GM18526 (cell line): ENCODE measurements at regions not wholly inside any gene's neighbourhood (a gene's known extent, or its start where the extent isn't known, plus 50 kb on each side); places are given as distances from the start of the nearest gene placed in this dataset.

ENCODE experiments used
- POLR2A ChIP-seq: IDR thresholded peaks from 3 replicates; pipeline ENCODE4 v1.6.1; 2011; ENCODE audit not compliant: insufficient read length; ENCODE audit errors: extremely low read depth

DNA sequence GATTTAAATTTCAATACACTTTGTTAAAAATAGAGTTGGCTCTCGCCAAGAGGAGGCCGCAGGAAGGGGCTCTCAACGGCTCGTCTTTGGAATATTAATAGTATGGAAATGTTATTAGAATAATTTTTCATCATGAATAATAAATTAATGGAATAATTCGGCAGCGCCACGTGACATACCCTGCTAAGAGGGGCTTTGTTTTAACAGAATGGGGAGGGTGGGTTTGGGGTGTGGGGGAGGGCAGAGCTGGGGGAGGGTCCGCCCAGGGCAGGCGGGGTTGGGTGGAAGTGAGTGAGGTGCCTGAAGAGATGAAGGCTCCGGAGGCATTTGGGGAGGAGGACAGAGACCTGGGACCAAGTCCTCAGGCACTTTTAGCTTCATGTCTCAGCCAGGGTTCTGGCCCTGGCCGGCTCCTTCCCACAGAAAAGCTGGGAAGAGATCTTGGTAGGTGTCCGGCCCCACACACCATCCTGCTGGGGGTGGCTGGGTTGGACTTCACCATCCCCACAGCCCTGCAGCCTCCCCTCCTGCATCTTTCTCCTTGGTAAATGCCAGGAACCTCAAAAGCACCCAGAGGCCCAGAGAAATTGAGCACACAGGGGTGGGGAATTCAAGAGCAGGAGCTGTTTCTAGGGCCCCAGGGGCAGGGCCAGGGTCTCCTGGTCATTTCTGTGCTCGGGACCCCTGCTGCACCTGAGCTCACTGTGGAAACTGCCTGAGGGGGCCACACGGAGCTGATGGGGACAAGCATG is 93.6 kb upstream of the BHLHE23 start:
- no peak for TF ChIP-seq POLR2A

DNA sequence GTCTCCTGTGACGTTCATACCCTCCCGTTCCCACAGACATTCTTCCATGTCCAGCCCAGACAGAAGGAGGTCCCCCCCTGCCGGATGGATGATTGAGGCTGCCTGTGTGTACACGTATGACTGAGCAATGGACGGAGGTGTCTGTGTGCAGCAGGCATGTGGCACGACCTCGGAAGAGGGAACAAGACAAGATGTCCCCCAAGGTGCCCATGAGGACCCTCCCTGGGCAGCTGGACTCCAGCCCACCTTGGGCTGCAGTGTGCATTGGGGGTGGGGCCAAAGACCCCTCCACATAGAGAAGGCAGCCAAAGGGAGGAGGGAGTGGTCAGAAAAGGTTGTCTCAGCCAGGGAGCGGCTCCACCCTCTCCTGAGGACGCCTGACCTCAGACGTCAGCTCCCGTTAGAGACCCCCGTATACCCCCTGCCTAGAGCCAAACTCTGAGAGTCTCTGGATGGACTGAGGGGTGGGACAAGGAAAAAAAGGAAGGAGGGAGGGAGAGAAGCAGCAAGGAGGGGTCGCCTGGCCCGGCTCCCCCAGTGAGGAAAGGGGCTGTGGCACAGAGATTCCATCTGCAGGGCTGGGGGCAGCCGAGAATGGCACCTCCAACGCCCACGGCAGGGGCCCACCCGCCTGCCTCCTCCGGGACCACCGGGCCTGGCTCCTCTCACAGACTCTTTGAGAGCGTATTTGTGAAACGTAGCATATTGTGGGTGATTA is 92.9 kb upstream of the BHLHE23 start:
- no peak for TF ChIP-seq POLR2A

DNA sequence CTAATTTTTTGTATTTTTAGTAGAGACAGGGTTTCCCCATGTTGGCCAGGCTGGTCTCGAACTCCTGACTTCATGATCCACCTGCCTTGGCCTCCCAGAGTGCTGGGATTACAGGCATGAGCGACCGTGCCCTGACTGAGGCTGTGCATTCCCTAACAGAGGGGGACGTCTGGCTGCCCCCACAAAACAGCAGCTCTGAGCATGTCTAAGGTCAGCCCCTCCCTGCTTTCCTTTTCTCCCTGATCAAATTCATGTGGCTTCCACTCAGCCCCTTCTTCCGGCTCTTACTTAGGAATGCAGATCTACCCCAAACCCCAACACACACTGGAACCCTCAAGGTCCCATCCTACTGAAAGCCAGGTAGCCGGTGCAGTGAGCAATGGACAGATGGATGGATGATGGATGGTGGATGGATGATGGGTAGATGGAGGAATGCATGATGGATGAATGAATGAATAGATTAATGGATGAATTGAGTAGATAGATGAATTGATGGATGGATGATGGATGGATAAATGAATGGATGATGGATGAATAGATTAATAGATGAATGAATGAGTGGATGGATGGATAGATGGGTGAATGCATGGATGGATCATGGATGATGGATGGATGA is 91.5 kb upstream of the BHLHE23 start:
- TF ChIP-seq POLR2A = no peak

DNA sequence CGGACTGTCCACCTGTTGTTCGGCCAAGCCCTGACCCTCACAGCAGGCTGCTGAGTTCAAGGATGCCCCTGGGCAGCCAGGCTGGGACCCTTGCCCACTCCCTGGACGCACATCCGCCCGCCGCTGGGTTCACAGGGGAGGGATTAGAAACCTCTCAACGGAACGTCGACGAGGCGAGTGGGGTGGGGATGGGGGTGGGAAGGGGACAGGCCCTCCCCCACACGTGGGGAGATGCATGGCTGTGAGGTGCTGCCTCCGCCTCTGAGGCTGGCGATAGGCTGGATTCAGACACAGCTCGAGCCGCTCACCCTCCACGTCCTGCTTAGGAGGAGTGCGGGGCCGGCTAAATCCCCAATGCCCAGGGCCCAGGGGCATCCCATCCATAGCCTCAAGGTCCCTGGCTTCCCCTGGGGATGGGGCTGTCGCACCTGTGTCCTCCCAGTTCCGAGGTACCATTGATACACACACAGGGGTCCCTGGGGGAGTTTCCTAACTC is 90.6 kb upstream of the BHLHE23 start:
- no peak for TF ChIP-seq POLR2A

DNA sequence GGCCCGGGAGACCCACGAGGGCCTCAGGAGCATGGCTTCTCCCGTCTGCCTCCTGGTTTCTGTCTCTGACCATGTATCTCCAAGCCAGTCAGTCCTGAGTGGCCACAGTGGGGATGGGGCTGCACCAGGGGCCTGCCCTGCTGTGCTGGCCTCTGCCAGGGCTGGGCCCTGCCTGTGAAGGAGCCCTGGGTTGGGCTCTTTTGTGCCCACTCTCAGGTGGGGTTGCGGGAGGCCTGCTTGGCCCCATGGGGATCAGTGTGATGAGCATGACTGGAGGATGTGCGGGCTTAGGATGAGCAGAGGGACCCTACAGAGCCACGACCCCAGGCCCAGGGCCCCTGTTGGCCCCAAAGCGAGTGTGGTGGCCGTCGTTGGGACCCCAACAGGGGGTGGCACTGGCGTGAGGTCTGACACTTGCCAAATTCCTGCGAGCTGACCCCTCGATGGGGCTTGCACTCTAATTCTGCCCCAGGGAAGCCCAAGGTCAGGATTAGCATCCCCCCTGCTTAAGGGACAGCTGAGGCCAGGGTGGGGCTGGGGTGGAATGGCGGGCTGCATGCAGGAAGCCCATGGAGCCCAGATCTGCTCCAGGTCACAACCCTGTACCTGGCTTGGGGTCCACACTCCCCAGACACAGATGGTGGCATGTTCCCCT is 90.0 kb upstream of the BHLHE23 start:
- TF ChIP-seq POLR2A = no peak

DNA sequence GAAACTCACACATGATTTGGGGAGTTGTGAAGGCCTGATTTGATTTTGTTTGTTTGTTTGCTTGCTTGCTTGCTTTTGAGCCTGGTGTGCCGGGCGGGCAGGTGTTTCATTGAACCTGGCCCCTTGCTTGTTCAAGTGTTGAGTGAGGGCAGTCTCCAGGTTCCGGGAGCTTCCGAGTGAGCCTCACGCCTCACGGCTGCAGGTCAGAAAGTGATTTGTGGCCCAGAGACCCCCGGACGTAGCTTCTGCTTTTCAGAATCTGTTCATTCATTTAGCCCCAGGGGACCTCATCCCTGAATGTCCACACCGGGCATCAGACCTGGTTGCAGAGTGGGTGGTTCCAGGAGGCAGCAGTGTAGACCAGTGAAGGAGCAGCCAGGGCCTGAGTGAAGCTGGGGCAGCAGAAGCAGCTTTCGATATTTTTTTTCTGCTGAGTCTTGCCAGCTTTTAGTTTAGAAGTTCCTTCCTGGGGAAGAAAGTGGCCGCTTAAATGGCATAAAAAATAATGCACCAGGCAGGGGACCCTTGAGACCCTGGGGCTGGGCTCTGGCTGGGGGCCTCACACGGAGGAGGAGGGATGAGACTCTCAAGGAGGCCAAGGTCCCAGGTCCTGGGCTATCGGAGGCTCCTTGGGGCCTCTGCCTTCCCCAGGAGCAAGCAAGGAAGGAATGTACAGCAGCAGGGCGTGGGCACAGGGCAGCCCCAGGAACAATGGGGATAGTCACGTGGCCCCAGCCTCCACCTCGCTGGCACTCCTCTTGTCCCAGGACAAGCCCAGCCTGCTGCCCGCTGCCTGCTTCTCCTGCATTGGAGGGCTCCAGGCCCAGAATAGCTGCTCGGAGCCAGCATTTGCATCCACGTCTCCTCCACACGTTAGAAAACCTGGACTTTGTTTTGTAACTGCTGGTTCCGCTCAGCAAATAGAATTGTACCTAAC is 89.2 kb upstream of the BHLHE23 start:
- TF ChIP-seq POLR2A = no peak

DNA sequence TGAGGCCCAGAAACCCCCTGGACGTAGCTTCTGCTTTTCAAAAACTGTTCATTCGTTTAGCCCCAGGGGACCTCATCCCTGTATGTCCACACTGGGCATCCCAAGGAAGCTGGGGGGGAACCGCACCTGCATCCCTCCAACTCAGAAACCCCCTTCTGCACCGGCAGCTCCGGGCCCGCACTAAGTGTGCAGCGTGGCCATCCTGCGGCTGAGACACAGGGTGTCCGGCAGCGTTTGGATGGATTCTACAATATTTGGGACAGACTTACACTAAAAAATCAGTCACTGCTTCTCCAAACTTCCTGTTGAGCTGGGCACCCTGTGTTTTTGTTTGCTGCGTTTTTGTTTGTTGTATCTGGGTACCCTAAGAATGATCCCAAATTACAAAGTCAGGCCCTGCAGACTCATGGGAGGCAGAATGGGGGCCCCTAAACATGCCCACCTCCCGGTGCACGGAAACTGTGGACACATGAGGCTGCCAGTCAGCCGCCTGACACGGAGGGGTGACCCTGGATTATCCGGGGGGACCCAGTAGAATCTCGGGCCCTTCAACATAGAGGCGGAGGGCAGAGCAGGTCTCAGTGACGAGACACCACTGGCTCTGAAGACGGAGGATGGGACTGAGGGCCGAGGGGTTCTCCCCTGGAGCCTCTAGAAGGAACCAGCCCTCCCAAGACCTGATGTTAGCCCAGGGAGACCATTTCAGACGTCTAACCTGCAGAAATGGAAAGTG is 88.2 kb upstream of the BHLHE23 start:
- TF ChIP-seq POLR2A = no peak

DNA sequence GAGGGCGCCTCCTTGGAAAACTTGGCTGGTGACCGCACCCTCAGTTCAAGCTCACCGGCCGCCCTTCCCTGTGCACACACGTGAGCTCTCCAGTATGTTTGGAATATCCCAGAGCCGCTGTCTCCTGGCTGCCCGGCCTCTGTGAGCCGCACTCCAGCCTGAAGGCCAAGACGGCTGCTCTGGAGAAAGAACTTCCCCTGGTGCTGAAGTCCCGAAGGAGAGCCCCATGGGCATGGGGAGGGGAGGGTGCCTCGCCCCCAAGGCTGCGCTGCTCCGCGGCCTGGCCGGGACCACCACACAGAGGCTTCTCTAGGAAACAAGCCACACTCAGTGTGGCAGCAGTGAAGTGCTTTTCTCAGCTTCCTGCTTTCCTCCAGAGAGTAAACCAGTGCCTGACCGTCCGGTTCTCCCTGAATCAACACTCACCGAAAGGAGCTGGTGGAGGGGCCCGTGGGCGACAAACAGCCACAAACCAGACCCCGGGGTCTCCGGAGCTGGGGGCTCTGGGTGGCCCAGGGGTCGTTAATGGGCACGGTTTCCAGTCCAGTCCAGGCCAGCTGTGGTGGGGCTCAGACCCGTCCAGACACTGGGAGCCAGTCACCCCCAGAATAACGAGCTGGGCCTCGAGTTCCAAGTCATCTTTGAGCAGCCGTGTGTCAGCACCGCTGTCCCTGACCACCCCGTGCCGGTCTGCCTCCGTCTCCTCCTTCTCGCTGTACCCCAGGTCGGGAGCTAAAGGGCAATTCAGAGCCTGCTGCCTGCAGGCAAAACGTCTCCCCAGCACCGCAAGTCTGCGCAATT is 87.4 kb upstream of the BHLHE23 start:
- no peak for TF ChIP-seq POLR2A

DNA sequence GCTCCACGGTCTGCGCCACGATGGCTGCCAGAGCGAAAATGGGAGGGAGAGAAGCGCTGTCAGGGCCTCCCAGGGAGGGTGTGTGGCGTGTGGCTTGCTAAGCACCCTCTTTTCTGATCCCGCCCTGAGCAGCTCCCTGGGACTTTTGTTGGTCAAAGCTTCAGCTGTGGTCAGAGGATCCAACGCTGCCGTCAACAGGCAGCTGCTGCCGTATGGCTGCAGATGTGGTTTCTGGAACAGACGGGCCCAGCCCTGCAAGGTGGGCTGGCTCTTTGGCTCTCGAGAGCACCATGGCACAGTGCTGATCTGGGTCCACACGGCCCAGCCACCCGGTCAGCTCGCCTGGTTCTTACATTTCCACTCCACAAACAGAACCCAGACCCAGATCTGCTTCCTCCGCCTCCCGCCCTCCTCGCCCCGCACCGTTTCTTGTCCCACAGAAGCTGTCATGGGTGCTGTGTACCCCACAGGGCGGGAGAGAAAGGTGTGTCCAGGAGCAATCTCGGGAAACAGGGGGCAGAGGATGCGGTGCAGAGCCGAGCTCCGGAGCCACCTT is 86.0 kb upstream of the BHLHE23 start:
- no peak for TF ChIP-seq POLR2A

DNA sequence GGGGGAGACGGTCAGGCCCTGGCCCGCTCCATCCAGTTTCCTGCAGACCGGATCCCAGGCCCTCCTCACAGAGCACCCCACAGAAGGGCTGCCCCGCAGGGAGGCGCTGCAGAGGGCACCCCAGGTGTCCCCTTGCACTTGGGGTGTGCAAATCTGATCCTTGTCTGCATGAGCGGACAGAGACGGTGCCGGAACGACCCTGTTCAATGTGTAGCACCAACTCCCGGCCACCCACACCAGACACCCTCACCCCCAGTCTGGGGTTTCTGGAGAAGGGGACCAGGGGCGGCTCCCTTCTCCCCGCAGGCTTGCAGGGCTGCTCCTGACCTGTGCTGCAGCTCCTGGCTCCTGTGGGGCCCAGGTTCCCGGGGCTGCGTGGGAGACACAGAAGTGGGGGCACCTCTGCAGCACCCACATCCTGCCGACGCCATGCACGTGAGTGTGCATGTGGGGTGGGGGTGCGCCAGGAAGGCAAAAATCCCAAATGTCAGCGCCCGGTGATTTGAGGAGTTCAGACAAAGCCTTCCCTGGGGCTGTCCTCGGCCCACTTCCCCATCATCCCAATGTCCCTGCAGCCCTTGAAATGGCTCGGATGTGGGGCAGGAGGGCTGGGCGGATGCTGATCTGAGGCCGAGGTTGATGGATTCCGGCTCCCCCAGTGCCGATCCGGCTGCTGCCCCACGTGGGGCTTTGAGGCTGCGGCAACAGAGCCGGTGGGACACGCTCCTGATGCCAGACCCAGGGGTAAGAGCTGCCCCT is 85.3 kb upstream of the BHLHE23 start:
- no peak for TF ChIP-seq POLR2A

DNA sequence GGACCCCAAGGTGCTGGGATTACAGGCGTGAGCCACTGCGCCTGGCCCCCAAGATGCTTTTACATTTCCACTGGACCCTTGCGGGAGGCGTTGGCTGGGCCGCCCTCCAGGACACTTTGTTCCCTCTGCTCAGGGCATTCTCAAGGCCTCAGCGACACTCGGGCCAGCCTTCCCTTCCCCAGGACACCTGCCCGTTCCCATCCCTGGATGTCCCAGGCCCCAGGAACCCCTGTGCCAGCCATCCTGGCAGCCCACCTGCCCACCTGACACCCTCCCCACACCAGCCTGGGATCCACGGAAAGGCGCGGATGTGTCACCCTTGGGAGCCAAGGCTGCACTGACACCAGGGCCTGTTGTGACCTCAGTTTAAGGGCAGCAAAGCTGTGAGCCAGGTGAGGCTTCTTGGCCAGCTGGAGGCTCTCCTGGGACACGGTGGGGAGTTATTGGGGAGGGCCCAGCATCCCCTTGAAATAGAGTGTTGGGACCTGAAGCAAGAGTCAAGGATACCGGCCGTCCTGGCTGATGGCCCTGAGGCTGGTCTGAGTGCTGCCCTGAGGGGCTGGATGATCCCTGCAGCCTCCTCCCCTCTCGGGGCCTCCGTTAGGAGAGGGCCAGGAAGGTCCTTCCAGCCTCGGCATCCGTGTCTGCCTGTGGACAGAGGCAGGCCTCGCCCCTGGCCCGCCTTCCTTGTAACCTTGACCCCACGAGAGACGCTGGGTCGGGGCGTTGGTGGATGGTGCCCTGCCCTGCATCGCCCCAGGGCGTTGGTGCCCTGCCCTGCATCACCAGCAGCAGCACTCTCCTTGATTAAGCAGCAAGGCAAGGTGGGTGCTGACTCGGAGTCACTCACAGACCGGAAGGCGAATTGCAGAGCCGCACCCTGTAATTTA is 84.2 kb upstream of the BHLHE23 start:
- no peak for TF ChIP-seq POLR2A
